Liver (tissue), 8 donors: ENCODE measurements at regions not wholly inside any gene's neighbourhood (a gene's known extent, or its start where the extent isn't known, plus 50 kb on each side); places are given as distances from the start of the nearest gene placed in this dataset.

Experiments
- DNase-seq: peaks from one replicate; pipeline ENCODE4 v3.0.0-alpha.2; 2017; ENCODE audit warnings: low spot score
- H3K27ac ChIP-seq, 2 donors: one replicate each; pipeline ENCODE4 v1.7.0; 2013; ENCODE audit warnings: inconsistent platforms in 2 of 2, low read length in 2 of 2, control low read depth in 1 of 2, low read depth in 1 of 2, mild to moderate bottlenecking in 1 of 2
- H3K27me3 ChIP-seq, 4 donors: one replicate each; pipeline versions ENCODE4 v1.6.1 to v1.7.0; 2013; ENCODE audit warnings: low read length in 3 of 4, inconsistent platforms in 1 of 4, mild to moderate bottlenecking in 1 of 4, moderate library complexity in 1 of 4; ENCODE audit not compliant: control insufficient read depth in 4 of 4, insufficient read depth in 4 of 4
- H3K36me3 ChIP-seq, 4 donors: one replicate each; pipeline versions ENCODE4 v1.6.1 to v1.7.0; 2013; ENCODE audit warnings: low read length in 3 of 4, mild to moderate bottlenecking in 3 of 4, low read depth in 1 of 4, moderate library complexity in 1 of 4; ENCODE audit not compliant: control insufficient read depth in 4 of 4, insufficient read depth in 3 of 4
- H3K4me1 ChIP-seq, 4 donors: one replicate each; pipeline versions ENCODE4 v1.6.1 to v1.7.0; 2013; ENCODE audit warnings: low read length in 3 of 4, mild to moderate bottlenecking in 3 of 4, moderate library complexity in 1 of 4; ENCODE audit not compliant: control insufficient read depth in 4 of 4, insufficient read depth in 4 of 4
- H3K4me3 ChIP-seq, 3 donors: one replicate each; pipeline versions ENCODE4 v1.6.1 to v1.7.0; 2013; ENCODE audit warnings: low read length in 3 of 3, control low read depth in 1 of 3, low read depth in 1 of 3, mild to moderate bottlenecking in 1 of 3
- H3K9ac ChIP-seq, 2 donors: one replicate each; pipeline ENCODE4 v1.7.0; 2013; ENCODE audit warnings: low read length in 2 of 2, mild to moderate bottlenecking in 2 of 2, moderate library complexity in 2 of 2, control low read depth in 1 of 2, low read depth in 1 of 2
- H3K9me3 ChIP-seq, 4 donors: one replicate each; pipeline versions ENCODE4 v1.6.1 to v1.7.0; 2013; ENCODE audit warnings: low read length in 3 of 4; ENCODE audit not compliant: control insufficient read depth in 4 of 4
- EGR1 ChIP-seq, 2 donors: IDR thresholded peaks; 2 replicates each; pipeline ENCODE4 v1.6.1; 2016 to 2018; ENCODE audit warnings: antibody characterized with exemption in 2 of 2, low read depth in 2 of 2
- FOXA1 ChIP-seq: IDR thresholded peaks from 2 replicates; pipeline ENCODE4 v1.6.1; 2016; ENCODE audit warnings: antibody characterized with exemption
- FOXA2 ChIP-seq: IDR thresholded peaks from 2 replicates; pipeline ENCODE4 v1.6.1; 2016; ENCODE audit warnings: antibody characterized with exemption
- GABPA ChIP-seq, 2 donors: IDR thresholded peaks in 1 of 2; conservative IDR thresholded peaks in 1 of 2; 2 replicates each; pipeline ENCODE4 v1.6.1; 2016; ENCODE audit warnings: antibody characterized with exemption in 2 of 2, mild to moderate bottlenecking in 1 of 2, moderate library complexity in 1 of 2
- HNF4A ChIP-seq, 2 donors: conservative IDR thresholded peaks; 2 replicates each; pipeline ENCODE4 v1.6.1; 2016; ENCODE audit warnings: antibody characterized with exemption in 2 of 2, mild to moderate bottlenecking in 2 of 2
- HNF4G ChIP-seq: IDR thresholded peaks from 2 replicates; pipeline ENCODE4 v1.6.1; 2016; ENCODE audit warnings: antibody characterized with exemption
- JUND ChIP-seq, 2 donors: IDR thresholded peaks; 2 replicates each; pipeline ENCODE4 v1.6.1; 2016; ENCODE audit warnings: antibody characterized with exemption in 2 of 2
- NR2F2 ChIP-seq: IDR thresholded peaks from 2 replicates; pipeline ENCODE4 v1.6.1; 2016; ENCODE audit warnings: antibody characterized with exemption
- RAD21 ChIP-seq, 2 donors: IDR thresholded peaks; 2 replicates each; pipeline ENCODE4 v1.6.1; 2016; ENCODE audit warnings: antibody characterized with exemption in 2 of 2, mild to moderate bottlenecking in 2 of 2
- RXRA ChIP-seq, 2 donors: IDR thresholded peaks; 2 replicates each; pipeline ENCODE4 v1.6.1; 2017 to 2018; ENCODE audit warnings: antibody characterized with exemption in 2 of 2, mild to moderate bottlenecking in 1 of 2
- SP1 ChIP-seq: IDR thresholded peaks from 2 replicates; pipeline ENCODE4 v1.6.1; 2018; ENCODE audit warnings: antibody characterized with exemption, mild to moderate bottlenecking
- TAF1 ChIP-seq: conservative IDR thresholded peaks from 2 replicates; pipeline ENCODE4 v1.6.1; 2016; ENCODE audit warnings: antibody characterized with exemption, mild to moderate bottlenecking
- YY1 ChIP-seq: IDR thresholded peaks from 2 replicates; pipeline ENCODE4 v1.6.1; 2016; ENCODE audit warnings: antibody characterized with exemption, mild to moderate bottlenecking
- WGBS: extraction: QIAGEN DNeasy Blood & Tissue Kit; methylation state at CpG from one replicate; pipeline ENCODE4 v1.1.7; 2013; 5-methylcytosine and 5-hydroxymethylcytosine counted together
- TF ChIP-seq, protein P1 (sequence below): IDR thresholded peaks from 2 replicates; pipeline ENCODE4 v1.6.1; 2016; ENCODE audit warnings: antibody characterized with exemption
- TF ChIP-seq, protein P2 (sequence below): IDR thresholded peaks from 2 replicates; pipeline ENCODE4 v1.6.1; 2016; ENCODE audit warnings: antibody characterized with exemption
- TF ChIP-seq, protein P3 (sequence below): IDR thresholded peaks from 2 replicates; pipeline ENCODE4 v1.6.1; 2016; ENCODE audit warnings: antibody characterized with exemption, mild to moderate bottlenecking
- TF ChIP-seq, protein P4 (sequence below): fragments of 150-350 bp; IDR thresholded peaks from 2 replicates; pipeline ENCODE4 v1.5.1; 2017; ENCODE audit warnings: improper control_type of control experiment, low read depth, low read length; ENCODE audit not compliant: missing input control
- TF ChIP-seq, protein P5 (sequence below): IDR thresholded peaks from 2 replicates; pipeline ENCODE4 v1.6.1; 2016; ENCODE audit warnings: antibody characterized with exemption
- donor health status: healthy.
- donor health status: healthy.
- donor health status: healthy.
- donor health status: healthy.
- donor health status: healthy.

DNA sequence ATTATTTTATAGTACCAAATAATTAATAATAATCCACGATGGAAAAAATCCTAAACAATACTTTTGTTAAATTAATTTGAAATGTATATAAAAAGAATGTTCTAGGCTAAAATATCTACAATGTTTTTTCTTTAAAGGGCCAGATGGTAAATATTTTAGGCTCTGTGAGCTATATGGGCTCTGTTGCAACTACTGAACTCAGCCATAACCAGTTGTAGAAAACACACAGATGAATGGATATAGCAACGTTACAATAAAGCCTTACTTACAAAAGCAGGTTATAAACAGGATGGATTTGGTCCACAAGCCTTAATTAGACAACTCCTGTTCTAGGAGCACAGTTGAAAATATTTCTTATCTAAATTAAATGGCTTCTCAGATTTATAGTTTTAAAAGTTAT, 245.2 kb downstream of the KCNC2 start:
- peaks cover 0 to 7% (median 1%) of the 10 kb centered on the region in 4 donors for H3K4me1 ChIP-seq
- H3K36me3 ChIP-seq = no peaks in the 10 kb centered on the region
- H3K27ac ChIP-seq = peak overlapping the region; percentile 81 to 87
- no peak for DNase-seq
- H3K27me3 ChIP-seq = no peaks in the 10 kb centered on the region
- H3K9ac ChIP-seq = peak overlapping the region; percentile 37 to 68
- TF ChIP-seq GABPA (IDR thresholded peaks at IDR 0.05 in 1 of 2, conservative IDR thresholded peaks at IDR 0.05 in 1 of 2) = no peak
- no peak for TF ChIP-seq HNF4G
- TF ChIP-seq RAD21 (IDR thresholded peaks at IDR 0.05) = no peak
- H3K9me3 ChIP-seq = peaks cover 0 to 2% (median 0%) of the 10 kb centered on the region in 4 donors
- peak overlapping the region in 2 of 3 donors; percentile 3 to 28 for H3K4me3 ChIP-seq
- 45% methylated on average over 2 of the region's 2 CpGs for WGBS

DNA sequence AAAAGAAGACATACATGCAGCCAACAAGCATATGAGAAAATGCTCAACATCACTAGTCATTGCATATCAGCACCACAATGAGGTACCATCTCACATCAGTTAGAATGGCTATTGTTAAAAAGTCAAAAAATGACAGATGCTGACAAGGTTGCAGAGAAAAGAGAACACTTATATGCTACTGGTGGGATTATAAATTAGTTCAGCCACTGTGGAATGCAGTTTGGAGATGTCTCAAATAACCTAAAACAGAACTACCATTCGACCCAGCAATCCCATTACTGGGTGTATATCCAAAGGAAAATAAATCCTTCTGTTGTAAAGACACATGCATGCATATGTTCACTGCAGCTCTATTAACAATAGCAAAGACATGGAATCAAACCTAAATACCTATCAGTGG, 238.4 kb downstream of the KCNC2 start:
- TF ChIP-seq, protein P1, sequence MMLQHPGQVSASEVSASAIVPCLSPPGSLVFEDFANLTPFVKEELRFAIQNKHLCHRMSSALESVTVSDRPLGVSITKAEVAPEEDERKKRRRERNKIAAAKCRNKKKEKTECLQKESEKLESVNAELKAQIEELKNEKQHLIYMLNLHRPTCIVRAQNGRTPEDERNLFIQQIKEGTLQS = no peak
- TF ChIP-seq RXRA (IDR thresholded peaks at IDR 0.05) (no peak), GABPA (IDR thresholded peaks at IDR 0.05 in 1 of 2, conservative IDR thresholded peaks at IDR 0.05 in 1 of 2) (no peak), JUND (IDR thresholded peaks at IDR 0.05) (no peak)
- Histone ChIP-seq H3K4me3 (no peak overlapping the region), H3K27me3 (no peaks in the 10 kb centered on the region), H3K9me3 (no peaks in the 10 kb centered on the region), H3K9ac (no peak overlapping the region), H3K36me3 (no peaks in the 10 kb centered on the region), H3K27ac (no peak overlapping the region), H3K4me1 (no peaks in the 10 kb centered on the region)
- WGBS = 80% methylated on average over 1 of the region's 1 CpG
- DNase-seq = no peak

DNA sequence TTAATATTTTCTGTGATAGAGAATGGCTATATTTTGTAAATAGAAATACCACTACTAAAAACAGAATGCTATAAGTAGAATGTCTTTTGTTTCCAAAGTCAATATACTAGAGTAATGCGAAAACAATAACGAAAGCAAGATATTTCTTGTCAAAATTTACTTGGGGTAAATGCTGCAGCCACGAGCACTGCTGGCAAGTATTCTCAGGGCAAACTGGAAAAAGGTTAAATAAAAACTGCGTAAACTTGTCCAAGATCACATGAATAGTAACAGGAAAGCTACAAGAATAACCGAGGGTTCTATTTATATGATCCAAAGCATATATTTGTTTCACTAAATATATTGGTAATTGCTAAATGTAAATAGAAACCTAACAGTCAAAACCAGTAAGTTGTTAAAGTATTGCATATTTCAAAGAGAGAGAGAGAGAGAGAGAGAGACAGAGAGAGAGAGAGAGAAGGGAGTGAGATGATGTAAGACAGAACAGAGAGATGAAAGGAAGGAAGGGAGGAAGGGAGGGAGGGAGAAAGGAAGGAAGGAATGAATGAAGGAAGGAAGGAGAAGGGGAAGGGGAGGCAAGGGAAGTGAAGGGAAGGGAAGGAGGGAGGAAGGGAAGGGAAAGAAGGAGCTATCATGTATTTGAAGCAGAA, 231.7 kb downstream of the KCNC2 start:
- DNase-seq = no peak
- 45% methylated on average over 5 of the region's 5 CpGs for WGBS
- H3K9me3 ChIP-seq = no peaks in the 10 kb centered on the region
- H3K27me3 ChIP-seq = no peaks in the 10 kb centered on the region
- H3K36me3 ChIP-seq = no peaks in the 10 kb centered on the region
- peak overlapping the region in 1 of 2 donors; percentile 1 for H3K9ac ChIP-seq
- no peak overlapping the region for H3K27ac ChIP-seq
- peaks cover 0 to 6% (median 2%) of the 10 kb centered on the region in 4 donors for H3K4me1 ChIP-seq
- TF ChIP-seq RAD21 (IDR thresholded peaks at IDR 0.05) = no peak
- no peak for TF ChIP-seq JUND (IDR thresholded peaks at IDR 0.05)
- no peak for TF ChIP-seq SP1
- TF ChIP-seq, protein P1 = no peak
- TF ChIP-seq YY1 = no peak
- TF ChIP-seq, protein P2, sequence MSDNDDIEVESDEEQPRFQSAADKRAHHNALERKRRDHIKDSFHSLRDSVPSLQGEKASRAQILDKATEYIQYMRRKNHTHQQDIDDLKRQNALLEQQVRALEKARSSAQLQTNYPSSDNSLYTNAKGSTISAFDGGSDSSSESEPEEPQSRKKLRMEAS = no peak
- TF ChIP-seq GABPA (IDR thresholded peaks at IDR 0.05 in 1 of 2, conservative IDR thresholded peaks at IDR 0.05 in 1 of 2) = no peak
- TF ChIP-seq RXRA (IDR thresholded peaks at IDR 0.05) = no peak
- TF ChIP-seq EGR1 (IDR thresholded peaks at IDR 0.05; ENCODE audit: low read depth in 2 of 2) = no peak
- no peak for TF ChIP-seq HNF4G
- TF ChIP-seq, protein P3, sequence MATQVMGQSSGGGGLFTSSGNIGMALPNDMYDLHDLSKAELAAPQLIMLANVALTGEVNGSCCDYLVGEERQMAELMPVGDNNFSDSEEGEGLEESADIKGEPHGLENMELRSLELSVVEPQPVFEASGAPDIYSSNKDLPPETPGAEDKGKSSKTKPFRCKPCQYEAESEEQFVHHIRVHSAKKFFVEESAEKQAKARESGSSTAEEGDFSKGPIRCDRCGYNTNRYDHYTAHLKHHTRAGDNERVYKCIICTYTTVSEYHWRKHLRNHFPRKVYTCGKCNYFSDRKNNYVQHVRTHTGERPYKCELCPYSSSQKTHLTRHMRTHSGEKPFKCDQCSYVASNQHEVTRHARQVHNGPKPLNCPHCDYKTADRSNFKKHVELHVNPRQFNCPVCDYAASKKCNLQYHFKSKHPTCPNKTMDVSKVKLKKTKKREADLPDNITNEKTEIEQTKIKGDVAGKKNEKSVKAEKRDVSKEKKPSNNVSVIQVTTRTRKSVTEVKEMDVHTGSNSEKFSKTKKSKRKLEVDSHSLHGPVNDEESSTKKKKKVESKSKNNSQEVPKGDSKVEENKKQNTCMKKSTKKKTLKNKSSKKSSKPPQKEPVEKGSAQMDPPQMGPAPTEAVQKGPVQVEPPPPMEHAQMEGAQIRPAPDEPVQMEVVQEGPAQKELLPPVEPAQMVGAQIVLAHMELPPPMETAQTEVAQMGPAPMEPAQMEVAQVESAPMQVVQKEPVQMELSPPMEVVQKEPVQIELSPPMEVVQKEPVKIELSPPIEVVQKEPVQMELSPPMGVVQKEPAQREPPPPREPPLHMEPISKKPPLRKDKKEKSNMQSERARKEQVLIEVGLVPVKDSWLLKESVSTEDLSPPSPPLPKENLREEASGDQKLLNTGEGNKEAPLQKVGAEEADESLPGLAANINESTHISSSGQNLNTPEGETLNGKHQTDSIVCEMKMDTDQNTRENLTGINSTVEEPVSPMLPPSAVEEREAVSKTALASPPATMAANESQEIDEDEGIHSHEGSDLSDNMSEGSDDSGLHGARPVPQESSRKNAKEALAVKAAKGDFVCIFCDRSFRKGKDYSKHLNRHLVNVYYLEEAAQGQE = no peak
- no peak for TF ChIP-seq TAF1
- TF ChIP-seq, protein P4, sequence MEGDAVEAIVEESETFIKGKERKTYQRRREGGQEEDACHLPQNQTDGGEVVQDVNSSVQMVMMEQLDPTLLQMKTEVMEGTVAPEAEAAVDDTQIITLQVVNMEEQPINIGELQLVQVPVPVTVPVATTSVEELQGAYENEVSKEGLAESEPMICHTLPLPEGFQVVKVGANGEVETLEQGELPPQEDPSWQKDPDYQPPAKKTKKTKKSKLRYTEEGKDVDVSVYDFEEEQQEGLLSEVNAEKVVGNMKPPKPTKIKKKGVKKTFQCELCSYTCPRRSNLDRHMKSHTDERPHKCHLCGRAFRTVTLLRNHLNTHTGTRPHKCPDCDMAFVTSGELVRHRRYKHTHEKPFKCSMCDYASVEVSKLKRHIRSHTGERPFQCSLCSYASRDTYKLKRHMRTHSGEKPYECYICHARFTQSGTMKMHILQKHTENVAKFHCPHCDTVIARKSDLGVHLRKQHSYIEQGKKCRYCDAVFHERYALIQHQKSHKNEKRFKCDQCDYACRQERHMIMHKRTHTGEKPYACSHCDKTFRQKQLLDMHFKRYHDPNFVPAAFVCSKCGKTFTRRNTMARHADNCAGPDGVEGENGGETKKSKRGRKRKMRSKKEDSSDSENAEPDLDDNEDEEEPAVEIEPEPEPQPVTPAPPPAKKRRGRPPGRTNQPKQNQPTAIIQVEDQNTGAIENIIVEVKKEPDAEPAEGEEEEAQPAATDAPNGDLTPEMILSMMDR = no peak
- no peak for TF ChIP-seq FOXA2
- no peak for TF ChIP-seq NR2F2
- TF ChIP-seq, protein P5, sequence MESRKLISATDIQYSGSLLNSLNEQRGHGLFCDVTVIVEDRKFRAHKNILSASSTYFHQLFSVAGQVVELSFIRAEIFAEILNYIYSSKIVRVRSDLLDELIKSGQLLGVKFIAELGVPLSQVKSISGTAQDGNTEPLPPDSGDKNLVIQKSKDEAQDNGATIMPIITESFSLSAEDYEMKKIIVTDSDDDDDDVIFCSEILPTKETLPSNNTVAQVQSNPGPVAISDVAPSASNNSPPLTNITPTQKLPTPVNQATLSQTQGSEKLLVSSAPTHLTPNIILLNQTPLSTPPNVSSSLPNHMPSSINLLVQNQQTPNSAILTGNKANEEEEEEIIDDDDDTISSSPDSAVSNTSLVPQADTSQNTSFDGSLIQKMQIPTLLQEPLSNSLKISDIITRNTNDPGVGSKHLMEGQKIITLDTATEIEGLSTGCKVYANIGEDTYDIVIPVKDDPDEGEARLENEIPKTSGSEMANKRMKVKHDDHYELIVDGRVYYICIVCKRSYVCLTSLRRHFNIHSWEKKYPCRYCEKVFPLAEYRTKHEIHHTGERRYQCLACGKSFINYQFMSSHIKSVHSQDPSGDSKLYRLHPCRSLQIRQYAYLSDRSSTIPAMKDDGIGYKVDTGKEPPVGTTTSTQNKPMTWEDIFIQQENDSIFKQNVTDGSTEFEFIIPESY = no peak
- TF ChIP-seq HNF4A (conservative IDR thresholded peaks at IDR 0.05) = no peak
- TF ChIP-seq FOXA1 = no peak
- peak overlapping the region in 2 of 3 donors; percentile 5 to 12 for H3K4me3 ChIP-seq
